ENCODE measurements at regions not wholly inside any gene's neighbourhood (a gene's known extent, or its start where the extent isn't known, plus 50 kb on each side); places are given as distances from the start of the nearest gene placed in this dataset.

DNA sequence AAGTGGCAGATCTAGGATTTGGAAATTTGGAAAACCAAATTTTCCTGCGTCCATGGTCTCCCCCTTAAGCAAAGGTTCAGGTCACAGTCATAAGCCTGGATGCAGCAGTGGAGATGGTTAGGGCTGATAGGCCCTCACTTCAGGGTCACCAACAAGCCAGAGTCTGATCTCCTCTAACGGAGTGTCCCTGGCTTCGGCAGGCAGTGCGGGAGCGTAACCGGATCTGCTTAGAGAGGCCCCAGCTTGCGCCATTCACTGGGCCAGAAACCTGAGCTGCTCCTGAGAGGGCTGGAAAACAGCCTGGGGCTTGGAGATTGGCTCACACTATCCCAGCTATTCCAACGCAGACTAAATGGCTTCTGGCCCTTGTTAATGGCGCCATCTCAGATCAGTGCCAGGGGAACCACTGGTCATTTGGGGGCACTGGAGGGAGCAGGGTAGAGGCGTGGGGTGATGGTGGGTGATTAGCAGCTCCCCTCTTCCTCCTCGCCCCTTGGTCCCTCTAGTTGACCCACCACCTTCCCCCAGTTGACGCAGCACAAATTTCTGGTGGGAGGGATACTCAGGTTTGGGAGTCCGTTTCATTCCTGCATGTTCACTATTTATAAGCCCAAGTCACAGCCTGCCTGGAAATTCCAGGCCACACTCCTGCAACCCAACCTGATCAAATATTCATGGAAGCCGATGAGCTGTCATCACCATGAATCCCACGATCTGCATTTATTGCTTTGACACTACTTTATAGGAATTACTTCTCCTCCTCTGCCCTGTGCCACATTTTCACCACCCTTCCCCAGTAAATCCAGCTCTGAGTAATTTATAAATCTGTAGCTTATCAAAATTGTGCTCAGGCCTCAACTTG is 134.6 kb upstream of the CPEB4 start (continued):
- TF ChIP-seq, protein P1, sequence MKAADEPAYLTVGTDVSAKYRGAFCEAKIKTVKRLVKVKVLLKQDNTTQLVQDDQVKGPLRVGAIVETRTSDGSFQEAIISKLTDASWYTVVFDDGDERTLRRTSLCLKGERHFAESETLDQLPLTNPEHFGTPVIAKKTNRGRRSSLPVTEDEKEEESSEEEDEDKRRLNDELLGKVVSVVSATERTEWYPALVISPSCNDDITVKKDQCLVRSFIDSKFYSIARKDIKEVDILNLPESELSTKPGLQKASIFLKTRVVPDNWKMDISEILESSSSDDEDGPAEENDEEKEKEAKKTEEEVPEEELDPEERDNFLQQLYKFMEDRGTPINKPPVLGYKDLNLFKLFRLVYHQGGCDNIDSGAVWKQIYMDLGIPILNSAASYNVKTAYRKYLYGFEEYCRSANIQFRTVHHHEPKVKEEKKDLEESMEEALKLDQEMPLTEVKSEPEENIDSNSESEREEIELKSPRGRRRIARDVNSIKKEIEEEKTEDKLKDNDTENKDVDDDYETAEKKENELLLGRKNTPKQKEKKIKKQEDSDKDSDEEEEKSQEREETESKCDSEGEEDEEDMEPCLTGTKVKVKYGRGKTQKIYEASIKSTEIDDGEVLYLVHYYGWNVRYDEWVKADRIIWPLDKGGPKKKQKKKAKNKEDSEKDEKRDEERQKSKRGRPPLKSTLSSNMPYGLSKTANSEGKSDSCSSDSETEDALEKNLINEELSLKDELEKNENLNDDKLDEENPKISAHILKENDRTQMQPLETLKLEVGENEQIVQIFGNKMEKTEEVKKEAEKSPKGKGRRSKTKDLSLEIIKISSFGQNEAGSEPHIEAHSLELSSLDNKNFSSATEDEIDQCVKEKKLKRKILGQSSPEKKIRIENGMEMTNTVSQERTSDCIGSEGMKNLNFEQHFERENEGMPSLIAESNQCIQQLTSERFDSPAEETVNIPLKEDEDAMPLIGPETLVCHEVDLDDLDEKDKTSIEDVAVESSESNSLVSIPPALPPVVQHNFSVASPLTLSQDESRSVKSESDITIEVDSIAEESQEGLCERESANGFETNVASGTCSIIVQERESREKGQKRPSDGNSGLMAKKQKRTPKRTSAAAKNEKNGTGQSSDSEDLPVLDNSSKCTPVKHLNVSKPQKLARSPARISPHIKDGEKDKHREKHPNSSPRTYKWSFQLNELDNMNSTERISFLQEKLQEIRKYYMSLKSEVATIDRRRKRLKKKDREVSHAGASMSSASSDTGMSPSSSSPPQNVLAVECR (CRISPR knock-in tag; IDR thresholded peaks at IDR 0.05; ENCODE audit: borderline replicate concordance): peak; percentile 58; the same call in 1 of the 2 replicates
- TF ChIP-seq TBX2 (CRISPR knock-in tag; IDR thresholded peaks at IDR 0.05; ENCODE audit: borderline replicate concordance) (no peak; the same call in 1 of the 2 replicates), FOSL2 (CRISPR knock-in tag; IDR thresholded peaks at IDR 0.05) (peak; percentile 46), NR2F1 (CRISPR knock-in tag; IDR thresholded peaks at IDR 0.05) (no peak), HMG20A (CRISPR knock-in tag; IDR thresholded peaks at IDR 0.05; ENCODE audit: borderline replicate concordance) (peak; percentile 36; the same call in 1 of the 2 replicates), ZNF773 (CRISPR knock-in tag; IDR thresholded peaks at IDR 0.05; ENCODE audit: borderline replicate concordance) (no peak), MIER2 (CRISPR knock-in tag; IDR thresholded peaks at IDR 0.05) (no peak), GATAD1 (CRISPR knock-in tag; IDR thresholded peaks at IDR 0.05) (no peak), ZNF234 (CRISPR knock-in tag; conservative IDR thresholded peaks at IDR 0.05) (no peak), ZNF230 (CRISPR knock-in tag; IDR thresholded peaks at IDR 0.05) (no peak), YEATS4 (CRISPR knock-in tag; IDR thresholded peaks at IDR 0.05; ENCODE audit: borderline replicate concordance) (0 out of 2 replicates have a peak, but pooled peaks have one; percentile 14), SETDB1 (CRISPR knock-in tag; IDR thresholded peaks at IDR 0.05; ENCODE audit: borderline replicate concordance) (no peak), ZNF296 (CRISPR knock-in tag; conservative IDR thresholded peaks at IDR 0.05) (no peak), SIX1 (CRISPR knock-in tag; IDR thresholded peaks at IDR 0.05; ENCODE audit: borderline replicate concordance) (peak; percentile 99), CCAR2 (optimal IDR thresholded peaks at IDR 0.05; ENCODE audit: low read depth, low read length) (no peak), ETV5 (CRISPR knock-in tag; IDR thresholded peaks at IDR 0.05; ENCODE audit: borderline replicate concordance) (peak; percentile 74)
- TF ChIP-seq, protein P2, sequence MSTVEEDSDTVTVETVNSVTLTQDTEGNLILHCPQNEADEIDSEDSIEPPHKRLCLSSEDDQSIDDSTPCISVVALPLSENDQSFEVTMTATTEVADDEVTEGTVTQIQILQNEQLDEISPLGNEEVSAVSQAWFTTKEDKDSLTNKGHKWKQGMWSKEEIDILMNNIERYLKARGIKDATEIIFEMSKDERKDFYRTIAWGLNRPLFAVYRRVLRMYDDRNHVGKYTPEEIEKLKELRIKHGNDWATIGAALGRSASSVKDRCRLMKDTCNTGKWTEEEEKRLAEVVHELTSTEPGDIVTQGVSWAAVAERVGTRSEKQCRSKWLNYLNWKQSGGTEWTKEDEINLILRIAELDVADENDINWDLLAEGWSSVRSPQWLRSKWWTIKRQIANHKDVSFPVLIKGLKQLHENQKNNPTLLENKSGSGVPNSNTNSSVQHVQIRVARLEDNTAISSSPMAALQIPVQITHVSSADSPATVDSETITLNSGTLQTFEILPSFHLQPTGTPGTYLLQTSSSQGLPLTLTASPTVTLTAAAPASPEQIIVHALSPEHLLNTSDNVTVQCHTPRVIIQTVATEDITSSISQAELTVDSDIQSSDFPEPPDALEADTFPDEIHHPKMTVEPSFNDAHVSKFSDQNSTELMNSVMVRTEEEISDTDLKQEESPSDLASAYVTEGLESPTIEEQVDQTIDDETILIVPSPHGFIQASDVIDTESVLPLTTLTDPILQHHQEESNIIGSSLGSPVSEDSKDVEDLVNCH (CRISPR knock-in tag; IDR thresholded peaks at IDR 0.05): no peak
- TF ChIP-seq, protein P3, sequence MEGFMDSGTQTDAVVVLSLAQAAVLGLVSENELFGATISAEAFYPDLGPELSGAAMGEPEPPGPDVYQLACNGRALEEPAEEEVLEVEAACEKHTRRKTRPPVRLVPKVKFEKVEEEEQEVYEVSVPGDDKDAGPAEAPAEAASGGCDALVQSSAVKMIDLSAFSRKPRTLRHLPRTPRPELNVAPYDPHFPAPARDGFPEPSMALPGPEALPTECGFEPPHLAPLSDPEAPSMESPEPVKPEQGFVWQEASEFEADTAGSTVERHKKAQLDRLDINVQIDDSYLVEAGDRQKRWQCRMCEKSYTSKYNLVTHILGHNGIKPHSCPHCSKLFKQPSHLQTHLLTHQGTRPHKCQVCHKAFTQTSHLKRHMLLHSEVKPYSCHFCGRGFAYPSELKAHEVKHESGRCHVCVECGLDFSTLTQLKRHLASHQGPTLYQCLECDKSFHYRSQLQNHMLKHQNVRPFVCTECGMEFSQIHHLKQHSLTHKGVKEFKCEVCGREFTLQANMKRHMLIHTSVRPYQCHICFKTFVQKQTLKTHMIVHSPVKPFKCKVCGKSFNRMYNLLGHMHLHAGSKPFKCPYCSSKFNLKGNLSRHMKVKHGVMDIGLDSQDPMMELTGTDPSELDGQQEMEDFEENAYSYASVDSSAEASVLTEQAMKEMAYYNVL (CRISPR knock-in tag; IDR thresholded peaks at IDR 0.05; ENCODE audit: borderline replicate concordance): peak; percentile 75; the same call in 1 of the 2 replicates
- TF ChIP-seq, protein P4, sequence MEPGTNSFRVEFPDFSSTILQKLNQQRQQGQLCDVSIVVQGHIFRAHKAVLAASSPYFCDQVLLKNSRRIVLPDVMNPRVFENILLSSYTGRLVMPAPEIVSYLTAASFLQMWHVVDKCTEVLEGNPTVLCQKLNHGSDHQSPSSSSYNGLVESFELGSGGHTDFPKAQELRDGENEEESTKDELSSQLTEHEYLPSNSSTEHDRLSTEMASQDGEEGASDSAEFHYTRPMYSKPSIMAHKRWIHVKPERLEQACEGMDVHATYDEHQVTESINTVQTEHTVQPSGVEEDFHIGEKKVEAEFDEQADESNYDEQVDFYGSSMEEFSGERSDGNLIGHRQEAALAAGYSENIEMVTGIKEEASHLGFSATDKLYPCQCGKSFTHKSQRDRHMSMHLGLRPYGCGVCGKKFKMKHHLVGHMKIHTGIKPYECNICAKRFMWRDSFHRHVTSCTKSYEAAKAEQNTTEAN (CRISPR knock-in tag; conservative IDR thresholded peaks at IDR 0.05): no peak

Measured in HepG2 (cell line).